GM18505 (cell line): ENCODE measurements at regions not wholly inside any gene's neighbourhood (a gene's known extent, or its start where the extent isn't known, plus 50 kb on each side); places are given as distances from the start of the nearest gene placed in this dataset.

Experiments used
- ATAC-seq: cut with Tn5 transposase; IDR thresholded peaks from one replicate; pipeline ENCODE4 v1.9.1; 2021; ENCODE audit not compliant: unreplicated experiment
- POLR2A ChIP-seq: IDR thresholded peaks from 4 replicates; pipeline ENCODE4 v1.6.1; 2011; ENCODE audit warnings: borderline replicate concordance; ENCODE audit not compliant: insufficient read depth, insufficient read length; ENCODE audit errors: extremely low read depth

- ATAC-seq = no peak
These were observed 62.4 kb upstream of the ACVR1 start for GRCh38 chr2:157938556-157938955.

GRCh38 chr2:157936406-157936805 is 60.3 kb upstream of the ACVR1 start:
- TF ChIP-seq POLR2A = no peak
- no peak for ATAC-seq

More at GRCh38 chr2:157938556-157938955, 62.4 kb upstream of the ACVR1 start:
- no peak for TF ChIP-seq POLR2A

- no peak for ATAC-seq
- TF ChIP-seq POLR2A = no peak
These were observed 59.3 kb upstream of the ACVR1 start for GRCh38 chr2:157935378-157935906.

- no peak for ATAC-seq
- TF ChIP-seq POLR2A = no peak
These were observed 58.7 kb upstream of the ACVR1 start for GRCh38 chr2:157934684-157935377.

- no peak for ATAC-seq
- TF ChIP-seq POLR2A = no peak
These were observed 57.2 kb upstream of the ACVR1 start for GRCh38 chr2:157933160-157933920.

- ATAC-seq = no peak
- TF ChIP-seq POLR2A = no peak
These were observed 56.5 kb upstream of the ACVR1 start for GRCh38 chr2:157932480-157933159.

- no peak for ATAC-seq
- TF ChIP-seq POLR2A = no peak
These were observed 55.4 kb upstream of the ACVR1 start for GRCh38 chr2:157931542-157931941.

GRCh38 chr2:157930728-157931127 is 54.6 kb upstream of the ACVR1 start:
- TF ChIP-seq POLR2A = no peak
- ATAC-seq = no peak

GRCh38 chr2:157929871-157930667 is 53.9 kb upstream of the ACVR1 start:
- no peak for ATAC-seq
- no peak for TF ChIP-seq POLR2A

- TF ChIP-seq POLR2A = no peak
- no peak for ATAC-seq
These were observed 52.2 kb upstream of the ACVR1 start for GRCh38 chr2:157928372-157928771.

- no peak for TF ChIP-seq POLR2A
- ATAC-seq = no peak
These were observed 51.0 kb upstream of the ACVR1 start for GRCh38 chr2:157927155-157927554.
